ACC112 (cell line): ENCODE measurements at regions not wholly inside any gene's neighbourhood (a gene's known extent, or its start where the extent isn't known, plus 50 kb on each side); places are given as distances from the start of the nearest gene placed in this dataset.
"Not testable (repeated sequence)": the region's sequence is repeated elsewhere in the genome, so short reads cannot be mapped to it uniquely, and the experiment has no call there.

Experiments used
- H2AFZ ChIP-seq: fragments of 200-600 bp; sonication (generic); one replicate; pipeline ENCODE4 v1.6.0; 2017; ENCODE audit warnings: antibody characterized with exemption, low read length; ENCODE audit not compliant: unreplicated experiment
- H3K27ac ChIP-seq: fragments of 200-600 bp; sonication (generic); 2 replicates; pipeline ENCODE4 v1.5.1; 2014; ENCODE audit warnings: low read depth, mild to moderate bottlenecking, antibody characterized with exemption, low read length, moderate library complexity
- H3K27me3 ChIP-seq: fragments of 200-600 bp; sonication (generic); 2 replicates; pipeline ENCODE4 v1.6.1; 2014; ENCODE audit warnings: mild to moderate bottlenecking, antibody characterized with exemption, low read length, moderate library complexity, mixed read lengths; ENCODE audit not compliant: insufficient read depth
- H3K36me3 ChIP-seq: fragments of 200-600 bp; sonication (generic); 2 replicates; pipeline ENCODE4 v1.6.1; 2016; ENCODE audit warnings: mild to moderate bottlenecking, antibody characterized with exemption, low read length, moderate library complexity, mixed read lengths; ENCODE audit not compliant: insufficient read depth
- H3K4me1 ChIP-seq: fragments of 200-600 bp; sonication (generic); one replicate; pipeline ENCODE4 v1.6.1; 2016; ENCODE audit warnings: low read length, mixed read lengths; ENCODE audit not compliant: insufficient read depth, unreplicated experiment, control insufficient read depth
- H3K4me3 ChIP-seq: fragments of 200-600 bp; sonication (generic); 2 replicates; pipeline ENCODE4 v1.5.1; 2014; ENCODE audit warnings: mild to moderate bottlenecking, low read depth, low read length
- H3K79me2 ChIP-seq: fragments of 200-600 bp; sonication (generic); one replicate; pipeline ENCODE4 v1.6.0; 2016; ENCODE audit warnings: low read length; ENCODE audit not compliant: control insufficient read depth, unreplicated experiment, insufficient read depth

DNA sequence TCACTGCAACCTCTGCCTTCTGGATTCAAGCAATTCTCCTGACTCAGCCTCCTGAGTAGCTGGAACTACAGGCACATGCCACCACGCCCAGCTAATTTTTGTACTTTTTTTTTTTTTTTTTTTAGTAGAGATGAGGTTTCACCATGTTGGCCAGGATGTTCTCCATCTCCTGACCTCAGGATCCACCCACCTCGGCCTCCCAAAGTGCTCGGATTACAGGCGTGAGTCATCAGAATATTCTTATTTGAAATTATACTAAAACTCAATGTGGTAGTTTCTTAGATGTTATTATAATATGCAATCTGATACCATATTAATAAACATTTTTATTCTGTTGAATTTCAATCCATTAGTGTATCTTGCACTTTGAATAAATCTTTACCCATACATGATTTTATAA, 322.2 kb downstream of the FLRT2 start:
- H3K79me2 ChIP-seq, H3K27ac ChIP-seq, H2AFZ ChIP-seq, H3K27me3 ChIP-seq, H3K4me1 ChIP-seq, H3K4me3 ChIP-seq, H3K36me3 ChIP-seq: not testable (repeated sequence)

DNA sequence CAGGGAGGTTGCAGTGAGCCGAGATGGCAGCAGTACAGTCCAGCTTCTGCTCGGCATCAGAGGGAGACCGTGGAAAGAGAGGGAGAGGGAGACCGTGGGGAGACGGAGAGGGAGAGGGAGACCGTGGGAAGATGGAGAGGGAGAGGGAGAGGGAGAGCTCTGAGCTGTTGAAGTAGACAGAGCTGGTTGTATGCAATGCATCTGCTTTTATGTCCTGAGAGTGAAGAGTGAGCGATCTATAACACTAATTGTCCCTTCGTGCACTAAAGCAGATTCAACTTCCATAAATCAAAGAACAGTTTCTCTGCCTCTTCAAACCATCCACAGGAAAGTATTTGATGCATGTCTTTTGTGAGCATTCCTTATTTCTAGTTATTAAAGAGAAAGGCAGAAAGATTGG, 300.6 kb downstream of the FLRT2 start:
- H3K27me3 ChIP-seq, H3K4me1 ChIP-seq, H3K36me3 ChIP-seq, H3K27ac ChIP-seq, H2AFZ ChIP-seq, H3K4me3 ChIP-seq, H3K79me2 ChIP-seq: not testable (repeated sequence)

DNA sequence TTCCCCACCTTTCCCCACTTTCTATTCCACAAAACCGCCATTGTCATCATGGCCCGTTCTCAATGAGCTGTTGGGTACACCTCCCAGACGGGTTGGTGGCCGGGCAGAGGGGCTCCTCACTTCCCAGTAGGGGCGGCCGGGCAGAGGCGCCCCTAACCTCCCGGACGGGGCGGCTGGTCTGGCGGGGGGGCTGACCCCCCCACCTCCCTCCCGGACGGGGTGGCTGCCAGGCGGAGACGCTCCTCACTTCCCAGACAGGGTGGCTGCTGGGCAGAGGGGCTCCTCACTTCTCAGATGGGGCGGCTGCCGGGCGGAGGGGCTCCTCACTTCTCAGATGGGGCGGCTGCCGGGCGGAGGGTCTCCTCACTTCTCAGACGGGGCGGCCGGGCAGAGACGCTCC, 299.7 kb downstream of the FLRT2 start:
- H3K36me3 ChIP-seq, H2AFZ ChIP-seq, H3K79me2 ChIP-seq: not testable (repeated sequence)

DNA sequence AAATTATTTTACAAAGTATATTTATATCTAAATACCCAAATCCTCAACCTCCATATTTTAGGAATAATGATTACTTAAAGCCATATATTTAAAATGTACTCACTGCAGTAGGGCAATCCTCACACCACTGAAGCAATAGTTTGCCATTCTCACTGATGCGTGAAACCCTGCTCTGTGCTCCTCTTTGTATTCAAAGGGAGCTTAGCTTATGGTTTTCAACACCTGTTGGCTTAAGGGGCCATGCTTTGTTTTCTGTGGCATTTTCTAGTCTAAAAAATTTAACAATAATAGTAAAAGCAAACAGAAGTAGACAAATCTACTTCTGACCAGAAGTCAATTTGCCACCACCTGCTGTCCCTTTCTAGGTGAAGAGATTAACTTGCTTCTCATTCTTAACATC, 294.6 kb downstream of the FLRT2 start:
- Histone ChIP-seq H3K4me1 (no peaks in the 10 kb centered on the region), H2AFZ (no peak overlapping the region), H3K36me3 (no peaks in the 10 kb centered on the region), H3K27me3 (no peaks in the 10 kb centered on the region), H3K27ac (no peak overlapping the region), H3K79me2 (no peaks in the 10 kb centered on the region), H3K4me3 (no peak overlapping the region)

More for the DNA sequence above, 299.7 kb downstream of the FLRT2 start:
- not testable (repeated sequence) for H3K27me3 ChIP-seq, H3K4me1 ChIP-seq, H3K27ac ChIP-seq, H3K4me3 ChIP-seq

DNA sequence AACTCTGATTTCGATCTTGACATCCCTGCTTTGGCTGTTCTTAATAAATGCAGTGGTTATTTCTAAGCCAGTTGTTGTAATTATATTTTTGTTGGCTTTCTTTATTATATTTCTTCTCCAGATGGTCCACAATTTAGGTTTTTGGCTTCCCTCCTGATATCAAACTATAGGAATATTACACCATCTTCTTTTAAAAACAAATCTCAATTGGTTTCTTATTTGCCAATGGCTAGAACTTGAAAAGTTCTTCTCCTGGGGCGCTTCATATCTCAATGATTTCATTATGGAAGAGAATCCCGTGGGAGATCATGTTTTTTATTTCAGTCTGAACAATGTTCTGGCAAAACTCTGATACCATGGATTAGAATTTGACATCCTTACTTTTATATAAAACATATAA, 292.3 kb downstream of the FLRT2 start:
- no peak overlapping the region for H3K27ac ChIP-seq
- no peaks in the 10 kb centered on the region for H3K4me1 ChIP-seq
- H3K79me2 ChIP-seq: no peaks in the 10 kb centered on the region
- H3K27me3 ChIP-seq: no peaks in the 10 kb centered on the region
- H3K4me3 ChIP-seq: no peak overlapping the region
- H2AFZ ChIP-seq: no peak overlapping the region
- H3K36me3 ChIP-seq: no peaks in the 10 kb centered on the region

DNA sequence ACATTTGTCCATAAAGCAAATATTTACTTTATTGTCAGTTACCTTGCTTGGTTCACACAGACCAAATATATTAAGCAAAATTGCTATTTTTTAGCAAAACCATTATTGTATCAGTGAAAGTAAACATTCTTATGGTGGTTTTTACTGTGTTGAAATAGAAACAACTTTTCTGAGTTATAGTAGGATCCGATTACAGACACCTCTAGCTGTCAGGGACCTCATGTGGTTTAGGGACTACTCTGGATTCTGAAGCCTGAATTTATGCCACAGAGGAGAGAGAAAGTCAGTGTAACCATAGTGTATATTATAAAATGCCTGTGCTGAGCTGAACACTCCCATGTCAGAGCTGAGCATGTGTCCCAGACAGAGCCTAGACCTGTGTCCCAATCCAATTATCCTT, 287.5 kb downstream of the FLRT2 start:
- H3K4me3 ChIP-seq: no peak overlapping the region
- H2AFZ ChIP-seq: no peak overlapping the region
- H3K27me3 ChIP-seq: no peaks in the 10 kb centered on the region
- no peaks in the 10 kb centered on the region for H3K4me1 ChIP-seq
- no peak overlapping the region for H3K27ac ChIP-seq
- no peaks in the 10 kb centered on the region for H3K36me3 ChIP-seq
- H3K79me2 ChIP-seq: no peaks in the 10 kb centered on the region

DNA sequence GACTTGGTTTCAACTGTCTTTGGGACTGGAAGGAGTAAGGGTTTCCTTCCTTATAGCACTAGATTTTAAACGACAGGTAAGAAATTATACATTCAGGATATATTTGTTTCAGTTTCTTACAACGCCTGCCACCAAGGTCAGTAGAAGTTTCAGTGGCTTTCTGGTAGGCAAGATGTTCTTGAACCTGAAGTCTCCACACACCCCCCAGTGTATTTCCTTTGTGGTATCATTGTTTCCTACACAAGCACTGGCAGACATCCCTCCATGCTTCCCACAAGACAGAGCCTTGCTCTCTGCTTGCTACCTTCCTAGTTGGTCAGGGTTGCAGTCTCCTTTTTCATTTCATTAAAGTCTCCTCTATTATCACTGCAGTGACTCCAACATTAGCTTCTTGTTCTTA, 283.1 kb downstream of the FLRT2 start:
- no peak overlapping the region for H2AFZ ChIP-seq
- no peaks in the 10 kb centered on the region for H3K27me3 ChIP-seq
- no peaks in the 10 kb centered on the region for H3K36me3 ChIP-seq
- no peak overlapping the region for H3K4me3 ChIP-seq
- H3K79me2 ChIP-seq: no peaks in the 10 kb centered on the region
- H3K4me1 ChIP-seq: no peaks in the 10 kb centered on the region
- H3K27ac ChIP-seq: no peak overlapping the region

DNA sequence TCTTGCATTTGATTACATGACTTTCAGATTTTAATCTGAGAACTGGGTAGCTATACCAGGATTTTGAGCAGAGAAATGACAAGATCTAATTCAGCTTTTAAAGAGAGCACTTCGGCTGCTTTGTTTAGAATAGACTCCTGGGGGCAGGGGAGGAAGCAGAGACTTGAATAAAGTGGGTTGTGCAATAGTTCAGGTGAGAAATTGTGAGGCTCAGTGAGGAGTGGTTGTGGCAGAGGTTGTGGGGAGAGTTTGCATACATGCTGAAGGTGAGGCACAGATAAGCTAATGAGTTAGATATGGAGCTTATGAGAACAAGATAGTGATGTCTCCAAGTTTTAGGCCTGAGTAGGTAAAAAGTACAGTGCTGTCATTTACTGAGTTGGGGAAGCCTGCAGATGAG, 281.4 kb downstream of the FLRT2 start:
- H2AFZ ChIP-seq: no peak overlapping the region
- no peaks in the 10 kb centered on the region for H3K4me1 ChIP-seq
- H3K27me3 ChIP-seq: no peaks in the 10 kb centered on the region
- no peak overlapping the region for H3K4me3 ChIP-seq
- H3K27ac ChIP-seq: no peak overlapping the region
- no peaks in the 10 kb centered on the region for H3K79me2 ChIP-seq
- no peaks in the 10 kb centered on the region for H3K36me3 ChIP-seq

DNA sequence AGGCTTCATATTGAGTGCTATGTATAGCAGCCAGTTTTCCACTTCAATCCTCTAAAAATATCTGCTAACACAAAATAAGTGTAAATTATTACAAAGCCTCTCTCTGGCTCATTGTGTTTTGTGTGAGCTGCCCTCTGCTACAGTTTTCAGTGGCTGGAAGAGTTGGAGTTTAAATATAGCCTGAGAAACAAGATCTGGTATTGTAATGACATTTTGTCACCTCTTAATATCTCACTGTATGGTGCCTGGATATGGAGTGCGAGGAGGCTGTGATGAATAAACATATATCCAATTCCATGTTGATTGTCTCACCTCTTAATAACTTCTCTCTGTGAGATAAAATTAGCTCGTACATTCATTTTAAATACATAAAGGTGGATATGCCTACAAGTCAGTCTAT, 269.7 kb downstream of the FLRT2 start:
- Histone ChIP-seq H3K27me3 (no peaks in the 10 kb centered on the region), H2AFZ (no peak overlapping the region), H3K27ac (no peak overlapping the region), H3K36me3 (no peaks in the 10 kb centered on the region), H3K79me2 (no peaks in the 10 kb centered on the region), H3K4me3 (no peak overlapping the region), H3K4me1 (no peaks in the 10 kb centered on the region)

DNA sequence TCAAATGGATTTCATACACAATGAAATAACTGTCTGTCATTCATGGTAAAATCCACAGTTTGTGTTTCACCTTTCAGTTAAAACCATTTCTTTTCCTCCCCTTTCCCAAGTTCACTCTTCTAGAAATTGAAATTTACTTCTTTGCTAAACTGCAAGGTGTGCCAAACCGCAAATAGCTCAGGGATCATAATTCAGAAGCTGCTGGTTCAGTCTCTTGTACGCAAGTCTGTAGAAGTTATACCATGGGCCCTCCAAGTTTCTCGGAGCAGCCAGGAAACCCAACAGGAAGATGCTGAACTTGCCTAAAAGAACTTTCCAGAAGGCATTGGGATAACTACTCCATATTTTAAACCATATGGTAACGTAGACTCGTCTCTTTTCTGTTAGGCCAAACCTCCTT, 268.9 kb downstream of the FLRT2 start:
- Histone ChIP-seq H3K79me2 (no peaks in the 10 kb centered on the region), H2AFZ (no peak overlapping the region), H3K4me1 (no peaks in the 10 kb centered on the region), H3K27me3 (no peaks in the 10 kb centered on the region), H3K4me3 (no peak overlapping the region), H3K27ac (no peak overlapping the region), H3K36me3 (no peaks in the 10 kb centered on the region)

DNA sequence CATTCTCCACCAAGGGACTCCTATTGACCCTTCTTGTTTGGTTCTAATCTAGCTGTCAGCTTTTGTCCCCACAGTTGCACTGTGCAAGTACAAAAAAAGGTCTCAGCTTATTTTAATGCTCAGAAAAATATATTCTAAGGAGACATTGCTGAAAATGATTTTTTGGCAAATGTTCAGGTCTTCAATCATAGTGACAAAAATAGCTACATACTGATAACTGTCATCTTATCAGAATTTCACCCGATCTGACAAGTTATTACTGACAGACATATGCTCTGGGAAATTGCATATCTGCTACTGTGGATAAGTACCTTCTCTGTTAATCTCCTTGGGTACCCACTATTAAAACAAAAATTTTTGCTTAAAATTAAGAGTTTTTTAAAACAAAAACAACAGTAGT, 263.6 kb downstream of the FLRT2 start:
- Histone ChIP-seq H3K79me2 (no peaks in the 10 kb centered on the region), H3K27ac (no peak overlapping the region), H3K36me3 (no peaks in the 10 kb centered on the region), H3K4me3 (no peak overlapping the region), H2AFZ (no peak overlapping the region), H3K27me3 (no peaks in the 10 kb centered on the region), H3K4me1 (no peaks in the 10 kb centered on the region)

DNA sequence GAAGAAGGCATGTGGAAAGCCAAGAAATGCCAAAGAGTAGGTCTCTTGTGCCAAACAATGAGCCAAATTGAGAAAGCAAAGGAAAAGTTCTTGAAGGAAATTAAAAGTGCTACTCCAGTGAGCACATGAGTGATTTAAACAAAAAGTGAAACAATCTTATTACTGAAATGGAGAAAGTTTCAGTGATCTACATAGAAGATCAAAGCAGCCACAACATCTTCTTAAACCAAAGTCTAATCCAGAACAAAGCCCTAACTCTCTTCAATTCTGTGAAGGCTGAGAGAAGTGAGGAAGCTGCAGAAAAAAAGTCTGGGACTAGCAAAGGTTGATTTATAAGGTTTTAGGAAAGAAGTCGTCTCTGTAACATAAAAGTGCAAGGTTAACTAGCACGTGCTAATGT, 259.6 kb downstream of the FLRT2 start:
- no peak overlapping the region for H3K4me3 ChIP-seq
- no peaks in the 10 kb centered on the region for H3K36me3 ChIP-seq
- H3K27ac ChIP-seq: no peak overlapping the region
- no peaks in the 10 kb centered on the region for H3K4me1 ChIP-seq
- no peaks in the 10 kb centered on the region for H3K79me2 ChIP-seq
- no peak overlapping the region for H2AFZ ChIP-seq
- no peaks in the 10 kb centered on the region for H3K27me3 ChIP-seq
